GM19324 (cell line): ENCODE measurements at regions not wholly inside any gene's neighbourhood (a gene's known extent, or its start where the extent isn't known, plus 50 kb on each side); places are given as distances from the start of the nearest gene placed in this dataset.
A peak's percentile ranks its signal among the peaks of the same experiment; 100 is the strongest.

ENCODE experiments used
- ATAC-seq: cut with Tn5 transposase; IDR thresholded peaks from one replicate; pipeline ENCODE4 v1.9.1; 2021; ENCODE audit warnings: mild to moderate bottlenecking, moderate library complexity; ENCODE audit not compliant: unreplicated experiment, low FRiP score

GRCh38 chr3:189548053-189548452 lies 83.1 kb upstream of the TP63 start:
- no peak for ATAC-seq

GRCh38 chr3:189551007-189551406 lies 80.2 kb upstream of the TP63 start:
- no peak for ATAC-seq

- no peak for ATAC-seq
Measured at GRCh38 chr3:189554868-189555557, 76.2 kb upstream of the TP63 start.

- ATAC-seq, result no peak
Measured at GRCh38 chr3:189555558-189555881, 75.7 kb upstream of the TP63 start.

- ATAC-seq, result no peak
Measured at GRCh38 chr3:189557824-189558223, 73.4 kb upstream of the TP63 start.

GRCh38 chr3:189561256-189561655 lies 69.9 kb upstream of the TP63 start:
- ATAC-seq, result no peak

- ATAC-seq, result peak; percentile 68
Measured at GRCh38 chr3:189563853-189564563, 67.2 kb upstream of the TP63 start.

- ATAC-seq, result no peak
Measured at GRCh38 chr3:189566550-189567130, 64.5 kb upstream of the TP63 start.

- ATAC-seq, result peak; percentile 25
Measured at GRCh38 chr3:189567322-189567721, 63.9 kb upstream of the TP63 start.

GRCh38 chr3:189567766-189568420 lies 63.3 kb upstream of the TP63 start:
- ATAC-seq, result peak; percentile 31

- ATAC-seq, result no peak
Measured at GRCh38 chr3:189568961-189569360, 62.2 kb upstream of the TP63 start.

GRCh38 chr3:189569473-189569872 lies 61.7 kb upstream of the TP63 start:
- no peak for ATAC-seq

- ATAC-seq, result peak; percentile 43
Measured at GRCh38 chr3:189570916-189571315, 60.3 kb upstream of the TP63 start.

- ATAC-seq, result no peak
Measured at GRCh38 chr3:189572249-189572648, 58.9 kb upstream of the TP63 start.

GRCh38 chr3:189573004-189573403 lies 58.2 kb upstream of the TP63 start:
- ATAC-seq, result no peak

- no peak for ATAC-seq
Measured at GRCh38 chr3:189576486-189576885, 54.7 kb upstream of the TP63 start.

GRCh38 chr3:189577050-189577951 lies 53.9 kb upstream of the TP63 start:
- no peak for ATAC-seq

GRCh38 chr3:189580190-189580589 lies 51.0 kb upstream of the TP63 start:
- ATAC-seq, result no peak
